Hepatocyte (in vitro differentiated cells): ENCODE measurements at regions not wholly inside any gene's neighbourhood (a gene's known extent, or its start where the extent isn't known, plus 50 kb on each side); places are given as distances from the start of the nearest gene placed in this dataset.

Source experiments
- CTCF ChIP-seq: fragments of 200-600 bp; sonication (generic); IDR thresholded peaks from 2 replicates; pipeline ENCODE4 v1.5.1; 2016; ENCODE audit warnings: antibody characterized with exemption, mild to moderate bottlenecking; ENCODE audit not compliant: poor library complexity
- EZH2 ChIP-seq: fragments of 200-600 bp; sonication (generic); IDR thresholded peaks from 2 replicates; pipeline ENCODE4 v1.6.1; 2016; ENCODE audit warnings: antibody characterized with exemption, mild to moderate bottlenecking, borderline replicate concordance

GRCh38 chrX:42491137-42491907, 286.6 kb downstream of the PPP1R2C start:
- no peak for TF ChIP-seq CTCF
- no peak for TF ChIP-seq EZH2
